Astrocyte of the cerebellum (primary cell): ENCODE measurements at regions not wholly inside any gene's neighbourhood (a gene's known extent, or its start where the extent isn't known, plus 50 kb on each side); places are given as distances from the start of the nearest gene placed in this dataset.

Source experiments
- DNase-seq: peaks from one replicate; pipeline ENCODE4 v3.0.0-alpha.2; 2011; ENCODE audit warnings: low read depth
- H3K4me3 ChIP-seq: 2 replicates; pipeline ENCODE4 v1.5.1; 2011; ENCODE audit warnings: mild to moderate bottlenecking, low read depth, low read length, moderate library complexity
- CTCF ChIP-seq: IDR thresholded peaks from 2 replicates; pipeline ENCODE4 v1.5.1; 2012; ENCODE audit warnings: low read length, low read depth, moderate library complexity, mild to moderate bottlenecking; ENCODE audit errors: missing control alignments
- in situ Hi-C: cut with HindIII; loops from 2 replicates; pipeline ENCODE4 v1.10.0; 2017; ENCODE audit warnings: low sequenced_read_pairs

- H3K4me3 ChIP-seq: no peak overlapping the region
- TF ChIP-seq CTCF: no peak
- DNase-seq: no peak
- in situ Hi-C loops: no loop called here
These were observed 116.1 kb upstream of the RAB6C start for GRCh38 chr2:129863350-129863749.

GRCh38 chr2:129864719-129865118 is 114.7 kb upstream of the RAB6C start:
- no peak overlapping the region for H3K4me3 ChIP-seq
- no peak for DNase-seq
- no peak for TF ChIP-seq CTCF
- in situ Hi-C loops: no loop called here

GRCh38 chr2:129865976-129866375 is 113.5 kb upstream of the RAB6C start:
- DNase-seq: no peak
- no peak overlapping the region for H3K4me3 ChIP-seq
- in situ Hi-C loops: no loop called here
- no peak for TF ChIP-seq CTCF

- in situ Hi-C loops: no loop called here
- no peak overlapping the region for H3K4me3 ChIP-seq
- no peak for DNase-seq
- no peak for TF ChIP-seq CTCF
These were observed 113.1 kb upstream of the RAB6C start for GRCh38 chr2:129866391-129866790.

- H3K4me3 ChIP-seq: no peak overlapping the region
- TF ChIP-seq CTCF: no peak
- DNase-seq: no peak
- in situ Hi-C loops: no loop called here
These were observed 111.3 kb upstream of the RAB6C start for GRCh38 chr2:129868151-129868550.

GRCh38 chr2:129870685-129871241 is 108.7 kb upstream of the RAB6C start:
- no peak for TF ChIP-seq CTCF
- no peak overlapping the region for H3K4me3 ChIP-seq

GRCh38 chr2:129872446-129872845 is 107.0 kb upstream of the RAB6C start:
- TF ChIP-seq CTCF: no peak
- in situ Hi-C loops: no loop called here
- DNase-seq: no peak
- H3K4me3 ChIP-seq: no peak overlapping the region

More at GRCh38 chr2:129870685-129871241, 108.7 kb upstream of the RAB6C start:
- in situ Hi-C loops: no loop called here
- DNase-seq: no peak
